ENCODE measurements at regions not wholly inside any gene's neighbourhood (a gene's known extent, or its start where the extent isn't known, plus 50 kb on each side); places are given as distances from the start of the nearest gene placed in this dataset.

- WGBS, 2 experiments (ENCODE audit: extremely low coverage in 1 of 2, insufficient coverage in 1 of 2, insufficient read length in 1 of 2, insufficient replicate concordance in 2 of 2, low coverage in 1 of 2, low lambda C conversion rate in 2 of 2, missing lambda C conversion rate in 1 of 2): 100% methylated on average over 1 of the region's 1 CpG; no CpG with 5 or more reads in 1 of the 2 experiments
- no peak overlapping the region for H2BK5ac ChIP-seq (ENCODE audit: low read depth, low read length)
- no peak overlapping the region for H2AK5ac ChIP-seq (ENCODE audit: low read depth, low read length)
- TF ChIP-seq RNF2 (IDR thresholded peaks at IDR 0.05; ENCODE audit: borderline replicate concordance, low read depth, low read length, missing control alignments, poor library complexity, severe bottlenecking) (no peak), POU5F1 (IDR thresholded peaks at IDR 0.05; ENCODE audit: low read depth, low read length) (no peak), TBP (IDR thresholded peaks at IDR 0.05; ENCODE audit: low read depth, low read length) (no peak), SP4 (IDR thresholded peaks at IDR 0.05; ENCODE audit: low read length) (no peak), CBX8 (IDR thresholded peaks at IDR 0.05; ENCODE audit: borderline replicate concordance, low read depth, low read length) (no peak), SIN3A (conservative IDR thresholded peaks at IDR 0.05 in 1 of 2, IDR thresholded peaks at IDR 0.05 in 1 of 2; ENCODE audit: low read depth in 1 of 2, low read length in 2 of 2) (no peak), SUZ12 (IDR thresholded peaks at IDR 0.05; ENCODE audit: low read length) (no peak), SAP30 (IDR thresholded peaks at IDR 0.05; ENCODE audit: insufficient read depth, insufficient replicate concordance, low read length) (no peak), TEAD4 (IDR thresholded peaks at IDR 0.05; ENCODE audit: low read depth, low read length) (no peak)
- no peaks in the 10 kb centered on the region for H3K9me3 ChIP-seq (ENCODE audit: insufficient read depth in 2 of 2, low read depth in 1 of 2, low read length in 1 of 2)
- no peak overlapping the region for H2BK12ac ChIP-seq (ENCODE audit: low read depth, low read length)
- H3K9ac ChIP-seq (replicated peaks in 1 of 4; ENCODE audit: extremely low read depth in 1 of 4, low read depth in 3 of 4, low read length in 3 of 4): no peak overlapping the region
- no peaks in the 10 kb centered on the region for H3K27me3 ChIP-seq (replicated peaks in 1 of 4; ENCODE audit: control insufficient read depth in 3 of 4, extremely low read depth in 1 of 4, insufficient read depth in 3 of 4, low read length in 3 of 4)
- H3K79me2 ChIP-seq (ENCODE audit: control insufficient read depth in 1 of 2, insufficient read depth in 2 of 2, low read length in 2 of 2): no peaks in the 10 kb centered on the region
- H2AFZ ChIP-seq (ENCODE audit: low read length): no peak overlapping the region
- H4K91ac ChIP-seq (replicated peaks; ENCODE audit: insufficient read length, low read length): no peak overlapping the region
- no peak overlapping the region for H2BK120ac ChIP-seq (replicated peaks; ENCODE audit: low read depth, low read length)
- H3K36me3 ChIP-seq (ENCODE audit: control insufficient read depth in 2 of 4, insufficient read depth in 4 of 4, low read length in 3 of 4): no peaks in the 10 kb centered on the region
- no peak overlapping the region for H4K5ac ChIP-seq (ENCODE audit: insufficient read length, low read depth, low read length)
- H3K56ac ChIP-seq (replicated peaks; ENCODE audit: insufficient read length, low read depth, low read length): no peak overlapping the region
- no peak overlapping the region for H2BK20ac ChIP-seq (ENCODE audit: low read length)
- H3K27ac ChIP-seq (ENCODE audit: low read depth, low read length): no peak overlapping the region
- DNase-seq (ENCODE audit: low read depth in 1 of 2, low spot score in 2 of 2) (no peak), FAIRE-seq (no peak)
- no peak overlapping the region for H3K4me2 ChIP-seq (ENCODE audit: insufficient read depth in 1 of 2, low read depth in 2 of 2, low read length in 2 of 2)
- no peaks in the 10 kb centered on the region for H3K79me1 ChIP-seq (ENCODE audit: low read depth, low read length)
- H3K23ac ChIP-seq (ENCODE audit: insufficient read length): no peak overlapping the region
- H3K14ac ChIP-seq (ENCODE audit: insufficient read length): no peak overlapping the region
- H3K4me3 ChIP-seq (ENCODE audit: extremely low read depth in 1 of 4, insufficient read depth in 2 of 4, low read depth in 3 of 4, low read length in 4 of 4): no peak overlapping the region
- H3K4ac ChIP-seq (replicated peaks; ENCODE audit: insufficient read length, low read depth, low read length): no peak overlapping the region
- H4K8ac ChIP-seq (ENCODE audit: extremely low read depth, insufficient read depth, low read length): no peak overlapping the region
- H3K18ac ChIP-seq (ENCODE audit: extremely low read depth, low read length): no peak overlapping the region
- no peaks in the 10 kb centered on the region for H3K23me2 ChIP-seq (ENCODE audit: low read depth, low read length)
- ChIA-PET CTCF (ENCODE audit: partially characterized antibody) (interaction anchor here (1.5 kb wide), 1 partner anchor 80 kb away, joined by 3 read pairs; no protein-coding TSS in a partner anchor), POLR2A (ENCODE audit: partially characterized antibody) (interaction anchor here (0.9 to 1.2 kb wide), 2 partner anchors 139 to 244 kb away, joined by 3 read pairs; partner anchors contain the start of gene ZNF621)
- H4K20me1 ChIP-seq (replicated peaks in 1 of 2; ENCODE audit: control insufficient read depth in 1 of 2, insufficient read depth in 2 of 2, low read length in 2 of 2): no peaks in the 10 kb centered on the region
- H3K4me1 ChIP-seq (replicated peaks in 1 of 4; ENCODE audit: control insufficient read depth in 3 of 4, insufficient read depth in 4 of 4, low read length in 3 of 4): no peaks in the 10 kb centered on the region
- no peak overlapping the region for H2BK15ac ChIP-seq (ENCODE audit: low read length)
Observed at GRCh38 chr3:40768536-40768935, 243.8 kb downstream of the ZNF621 start.
